Right forelimb (tissue), 1 donor: ENCODE measurements at regions not wholly inside any gene's neighbourhood (a gene's known extent, or its start where the extent isn't known, plus 50 kb on each side); places are given as distances from the start of the nearest gene placed in this dataset.
"Not testable (repeated sequence)": the region's sequence is repeated elsewhere in the genome, so short reads cannot be mapped to it uniquely, and the experiment has no call there.

Experiments used
- DNase-seq: peaks from one replicate; pipeline ENCODE4 v3.0.0-alpha.2; 2018

DNA sequence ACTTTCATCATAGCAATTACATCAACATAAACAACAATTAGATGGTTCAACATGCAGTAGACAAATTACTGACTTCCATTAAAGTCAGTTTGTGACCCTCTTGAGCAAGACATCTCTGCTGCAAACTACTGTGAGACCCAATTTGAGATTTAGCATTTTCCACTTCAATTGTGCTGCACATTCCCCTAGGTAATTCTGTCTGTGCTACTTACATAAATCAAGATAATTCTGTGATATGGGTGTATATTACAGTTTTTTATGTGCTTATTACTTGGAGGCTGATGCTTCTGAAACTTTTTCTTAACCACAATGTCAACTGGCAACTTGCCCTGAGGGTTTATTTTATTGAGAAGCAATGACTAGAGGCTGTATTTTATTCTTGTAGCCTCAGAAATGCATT, 1714.4 kb downstream of the OLFM4 start:
- DNase-seq = no peak

DNA sequence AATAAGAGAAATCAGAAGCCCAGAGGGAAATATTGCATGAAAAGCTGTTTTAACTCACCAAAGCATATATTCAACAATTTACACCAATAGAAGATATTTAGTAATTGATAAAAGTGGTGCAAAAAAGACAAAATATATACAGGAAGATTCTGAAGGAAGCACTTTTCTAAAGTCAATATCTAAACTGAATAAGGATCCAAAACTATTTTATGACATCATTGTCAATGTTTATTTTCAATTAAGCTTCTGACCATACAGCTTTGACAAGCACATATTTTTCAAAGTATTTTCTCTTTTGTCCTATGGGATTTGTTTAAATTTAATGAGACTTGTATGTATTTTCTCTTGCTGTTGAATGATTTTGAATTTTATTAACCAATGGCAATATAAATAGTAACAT, 1716.1 kb downstream of the OLFM4 start:
- no peak for DNase-seq

DNA sequence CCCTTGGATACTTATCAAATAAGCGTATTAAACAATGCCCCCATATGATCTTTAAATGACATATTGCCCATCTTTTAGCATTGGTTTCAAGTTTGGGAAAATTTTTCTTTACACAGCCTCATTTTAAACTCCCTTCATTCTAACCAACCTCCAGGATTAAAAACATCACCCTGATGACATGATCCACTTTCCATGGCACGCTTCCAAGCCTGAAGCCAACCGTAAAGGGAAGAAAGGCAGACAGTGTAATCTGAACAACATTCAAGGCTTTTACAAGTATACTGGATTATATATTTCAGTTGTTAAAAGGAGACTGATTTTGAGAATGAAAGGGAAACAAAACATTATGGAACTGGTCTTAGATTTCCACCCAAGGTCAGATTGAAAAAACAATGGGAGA, 1721.9 kb downstream of the OLFM4 start:
- no peak for DNase-seq

DNA sequence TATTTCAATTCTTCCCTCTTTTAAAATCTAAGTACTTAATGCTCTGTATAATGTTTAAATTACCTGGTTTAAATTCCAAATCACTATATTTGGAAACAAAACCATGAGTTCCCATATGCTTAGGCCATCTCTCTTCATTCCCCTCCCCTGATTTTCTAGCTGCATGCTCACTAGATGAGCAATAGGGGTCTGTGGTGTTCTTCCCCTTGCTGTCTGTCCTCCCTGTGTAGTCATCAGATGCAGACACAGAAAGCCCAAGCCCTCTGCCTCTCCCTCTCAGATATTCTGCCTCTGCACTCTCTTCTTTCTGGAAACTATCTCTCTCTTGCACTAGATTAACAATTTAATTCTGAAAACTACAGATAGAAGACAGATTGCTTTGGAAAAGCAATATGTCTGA, 1730.2 kb downstream of the OLFM4 start:
- no peak for DNase-seq

DNA sequence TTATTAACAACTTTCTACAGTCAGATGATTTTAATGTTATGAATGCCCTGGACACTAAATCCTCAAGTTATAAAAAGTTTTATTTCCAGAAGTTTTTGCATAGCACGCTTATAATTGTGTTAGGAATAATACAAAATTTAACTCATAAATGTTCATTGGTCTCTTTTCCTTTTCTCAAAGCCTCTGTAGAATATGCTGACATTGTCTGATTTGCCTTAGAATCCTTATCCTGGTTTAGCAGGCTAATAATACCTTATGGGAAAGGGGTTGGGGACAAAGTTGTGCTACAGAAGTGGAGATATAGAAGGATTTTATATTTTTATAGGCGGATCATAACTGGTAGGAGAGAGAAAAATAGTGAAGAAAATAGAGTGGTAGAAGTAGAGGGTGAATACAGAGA, 1739.6 kb downstream of the OLFM4 start:
- DNase-seq = no peak

DNA sequence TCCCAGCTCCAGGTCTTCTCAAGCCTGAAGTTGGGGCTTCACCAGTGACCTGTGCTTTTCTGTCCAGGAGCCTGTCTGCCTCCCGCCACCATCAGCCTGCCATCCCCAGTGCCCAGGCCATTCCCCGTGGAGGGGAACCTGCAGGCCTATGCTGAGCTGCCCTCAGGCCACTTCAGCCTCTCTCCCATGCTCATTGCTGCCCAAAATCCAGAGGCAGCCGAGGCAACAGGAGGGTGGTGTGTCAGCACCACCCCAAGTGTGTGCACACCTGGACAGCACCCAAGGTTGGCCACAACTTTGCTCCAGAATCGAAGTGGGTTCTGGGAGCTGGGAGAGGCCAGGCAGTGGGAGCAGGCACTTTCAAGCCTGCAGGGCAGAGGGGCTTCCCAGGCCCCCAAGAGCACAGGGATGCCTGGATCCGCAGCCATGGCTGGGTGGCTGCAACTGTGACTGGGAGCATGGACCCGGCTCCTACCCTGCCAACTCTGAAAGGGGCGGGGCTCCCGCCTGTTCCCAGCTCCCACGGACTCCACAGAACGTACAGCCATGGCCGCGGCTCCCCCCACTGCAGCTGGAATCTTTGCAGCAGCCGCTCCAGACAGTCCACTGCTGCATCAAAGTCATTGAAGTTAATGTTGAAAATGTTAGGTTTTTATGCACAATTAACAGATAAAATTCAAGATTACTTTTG, 1747.0 kb downstream of the OLFM4 start:
- DNase-seq = no peak

DNA sequence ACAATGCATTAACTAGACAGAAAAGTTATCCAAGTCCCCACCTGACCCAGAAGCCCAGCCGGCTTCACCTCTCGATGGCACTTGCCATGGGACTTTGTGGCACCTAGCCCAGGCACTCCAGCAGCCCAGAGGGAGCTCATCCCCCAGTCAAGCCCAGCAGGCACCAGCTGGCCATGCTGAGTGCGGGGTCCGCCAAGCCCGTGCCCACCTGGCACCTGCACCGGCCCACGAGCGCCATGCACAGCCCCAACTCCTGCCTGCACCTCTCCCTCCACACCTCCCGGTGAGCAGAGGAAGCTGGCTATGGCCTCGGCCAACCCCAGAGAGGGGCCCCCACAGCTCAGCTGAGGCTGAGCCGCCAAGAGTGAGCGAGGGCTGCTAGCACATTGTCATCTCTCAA, 1759.1 kb downstream of the OLFM4 start:
- DNase-seq = no peak

DNA sequence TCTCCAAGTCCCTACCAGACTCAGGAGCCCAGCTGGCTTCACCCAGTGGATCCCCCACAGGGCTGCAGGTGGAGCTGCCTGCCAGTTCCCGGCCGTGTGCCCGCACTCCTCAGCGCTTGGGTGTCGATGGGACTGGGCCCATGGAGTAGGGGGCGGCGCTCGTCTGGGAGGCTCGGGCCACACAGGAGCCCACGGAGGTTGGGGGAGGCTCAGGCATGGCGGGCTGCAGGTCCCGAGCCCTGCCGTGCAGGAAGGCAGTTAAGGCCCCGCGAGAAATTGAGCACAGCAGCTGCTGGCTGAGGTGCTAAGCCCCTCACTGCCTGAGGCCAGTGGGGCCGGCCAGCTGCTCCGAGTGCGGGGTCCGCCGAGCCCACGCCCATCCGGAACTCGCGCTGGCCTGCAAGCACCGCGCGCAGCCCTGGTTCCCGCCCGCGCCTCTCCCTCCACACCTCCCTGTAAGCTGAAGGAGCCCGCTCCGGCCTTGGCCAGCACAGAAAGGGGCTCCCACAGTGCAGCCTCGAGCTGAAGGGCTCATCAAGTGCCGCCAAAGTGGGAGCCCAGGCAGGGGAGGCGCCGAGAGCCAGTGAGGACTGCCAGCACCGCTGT, 1771.1 kb downstream of the OLFM4 start:
- no peak for DNase-seq

DNA sequence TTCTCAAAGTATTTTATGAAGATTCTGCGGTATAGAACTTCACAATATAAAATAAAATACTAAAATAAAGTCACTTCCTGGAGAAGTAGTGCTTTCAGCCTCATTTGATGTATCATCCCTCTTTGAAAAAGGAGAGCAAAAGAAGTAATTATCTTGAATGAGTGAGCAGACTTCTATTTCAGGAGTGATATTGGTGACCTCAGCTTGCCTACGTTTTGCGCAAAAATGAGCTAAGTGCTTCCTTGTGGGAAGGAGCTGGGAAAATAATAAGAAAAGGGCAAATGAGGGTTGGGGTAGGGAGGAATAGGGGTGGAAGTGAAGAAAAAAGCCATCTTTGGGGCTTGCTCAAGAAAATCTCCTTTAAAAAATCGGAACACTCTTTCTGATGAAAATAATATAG, 1773.6 kb downstream of the OLFM4 start:
- no peak for DNase-seq

DNA sequence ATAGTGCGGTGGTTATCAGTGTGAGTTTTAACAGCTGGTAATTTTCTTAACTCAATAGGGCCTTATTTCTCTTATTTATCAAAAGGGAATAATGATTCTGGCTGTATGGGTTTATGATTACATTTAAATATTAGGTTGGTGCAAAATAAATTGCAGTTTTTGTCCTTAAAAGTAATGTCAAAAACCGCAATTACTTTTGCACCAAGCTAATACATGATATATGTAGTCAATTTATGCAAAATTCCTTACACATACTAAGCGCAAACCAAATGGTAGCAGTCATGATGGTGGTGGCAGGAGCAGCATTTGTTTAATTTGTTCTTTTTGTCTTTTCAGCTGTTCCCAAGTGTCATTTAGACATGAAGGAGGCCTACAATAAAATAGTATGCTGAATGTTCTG, 1777.1 kb downstream of the OLFM4 start:
- no peak for DNase-seq

DNA sequence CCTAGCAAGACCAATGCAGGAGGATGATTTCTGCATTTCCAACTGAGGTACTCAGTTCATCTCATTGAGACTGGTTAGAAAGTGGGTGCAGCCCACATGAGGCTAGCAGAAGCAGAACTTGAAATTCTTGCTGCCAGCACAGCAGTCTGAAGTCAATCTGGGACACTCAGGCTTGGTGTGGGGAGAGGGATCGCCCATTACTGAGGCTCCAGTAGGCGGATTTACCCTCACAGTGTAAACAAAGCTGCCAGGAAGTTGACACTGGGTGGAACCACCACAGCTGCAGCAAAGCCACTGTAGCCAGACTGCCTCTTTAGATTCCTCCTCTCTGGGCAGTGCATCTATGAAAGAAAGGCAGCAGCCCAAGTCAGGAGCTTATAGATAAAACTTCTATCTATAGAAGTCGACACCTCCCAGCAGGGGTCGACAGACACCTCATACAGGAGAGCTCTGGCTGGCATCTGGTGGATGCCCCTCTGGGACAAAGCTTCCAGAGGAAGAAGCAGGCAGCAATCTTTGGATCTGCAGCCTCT, 1793.4 kb downstream of the OLFM4 start:
- DNase-seq = not testable (repeated sequence)

DNA sequence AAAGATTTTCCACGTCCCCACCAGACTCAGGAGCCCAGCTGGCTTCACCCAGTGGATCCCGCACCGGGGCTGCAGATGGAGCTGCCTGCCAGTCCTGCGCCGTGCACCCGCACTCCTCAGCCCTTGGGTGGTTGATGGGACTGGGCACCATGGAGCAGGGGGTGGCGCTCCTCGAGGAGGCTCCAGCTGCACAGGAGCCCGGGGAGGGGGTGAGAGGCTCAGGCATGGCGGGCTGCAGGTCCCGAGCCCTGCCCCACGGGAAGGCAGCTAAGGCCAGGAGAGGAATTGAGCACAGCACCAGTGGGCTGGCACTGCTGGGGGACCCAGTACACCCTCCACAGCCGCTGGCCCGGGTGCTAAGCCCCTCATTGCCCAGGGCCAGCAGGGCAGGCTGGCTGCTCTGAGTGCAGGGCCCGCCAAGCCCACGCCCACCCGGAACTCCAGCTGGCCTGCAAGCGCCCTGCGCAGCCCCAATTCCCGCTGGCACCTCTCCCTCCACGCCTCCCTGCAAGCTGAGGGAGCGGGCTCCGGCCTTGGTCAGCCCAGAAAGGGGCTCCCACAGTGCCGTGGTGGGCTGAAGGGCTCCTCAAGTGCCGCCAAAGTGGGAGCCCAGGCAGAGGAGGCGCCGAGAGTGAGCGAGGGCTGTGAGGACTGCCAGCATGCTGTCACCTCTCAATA, 1800.9 kb downstream of the OLFM4 start:
- not testable (repeated sequence) for DNase-seq

DNA sequence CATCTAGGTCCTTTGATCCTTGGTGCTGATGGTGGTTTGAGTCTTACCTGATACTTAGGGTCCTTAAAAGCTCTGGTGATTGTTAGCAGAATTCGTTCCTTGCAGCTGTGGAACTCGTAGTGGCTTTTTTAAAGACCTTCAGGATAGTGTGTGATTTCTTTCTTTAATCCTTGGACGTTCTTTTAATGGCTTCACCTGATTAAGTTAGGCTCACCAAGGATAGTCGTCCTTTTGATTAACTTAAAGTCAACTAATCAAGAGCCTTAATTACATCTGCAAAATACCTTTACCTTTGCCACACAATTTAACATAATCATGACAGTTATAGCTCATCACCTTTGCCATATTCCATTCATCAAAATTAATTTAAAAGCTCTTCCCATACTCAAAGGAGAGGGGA, 1807.7 kb downstream of the OLFM4 start:
- no peak for DNase-seq

DNA sequence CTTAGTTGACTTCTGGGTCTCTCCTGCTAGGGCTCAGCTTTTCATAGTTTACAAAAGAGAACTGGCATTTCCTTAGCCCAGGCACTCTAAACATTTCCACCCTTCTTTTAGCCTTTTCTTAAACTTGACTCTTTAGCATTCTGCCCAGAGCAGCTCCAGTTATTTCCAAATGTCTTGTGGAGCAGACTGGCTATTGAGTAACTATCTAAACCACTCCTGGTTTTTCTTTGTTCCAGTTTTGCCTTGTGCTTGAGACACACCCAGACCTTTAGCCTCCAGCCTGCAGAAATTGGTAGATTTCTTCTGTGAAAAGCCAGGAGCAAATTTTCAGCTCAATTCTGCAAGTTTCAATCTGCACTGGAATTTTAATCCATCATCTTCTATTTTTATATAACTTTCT, 1813.1 kb downstream of the OLFM4 start:
- no peak for DNase-seq

DNA sequence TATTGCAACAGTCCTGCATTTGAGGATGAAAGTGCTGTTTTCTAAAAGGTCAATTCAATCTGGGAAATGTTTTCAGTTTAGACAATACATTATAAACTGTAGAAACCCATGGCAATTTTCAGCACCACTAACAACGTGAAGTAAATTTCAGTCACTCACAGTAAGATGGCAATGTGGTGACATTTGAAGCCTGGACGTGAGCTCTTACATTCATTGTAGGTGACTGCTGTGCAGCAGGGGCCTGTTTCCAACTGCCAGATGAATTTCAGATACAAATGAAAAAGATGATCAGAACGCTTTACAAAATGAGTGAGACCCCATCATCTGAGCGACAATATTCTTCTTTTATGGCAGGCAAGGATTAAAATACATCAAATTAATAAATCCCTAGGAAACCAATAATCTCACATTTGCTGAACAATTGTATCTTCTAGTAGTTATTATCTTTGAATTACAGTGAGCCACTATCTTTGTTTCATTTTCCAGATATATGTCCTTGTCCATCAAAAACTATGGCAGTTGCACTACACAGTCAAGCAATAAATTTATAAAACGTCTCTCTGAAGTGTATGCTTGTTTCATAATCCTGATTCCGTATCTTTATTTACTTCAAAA, 1816.8 kb downstream of the OLFM4 start:
- no peak for DNase-seq

DNA sequence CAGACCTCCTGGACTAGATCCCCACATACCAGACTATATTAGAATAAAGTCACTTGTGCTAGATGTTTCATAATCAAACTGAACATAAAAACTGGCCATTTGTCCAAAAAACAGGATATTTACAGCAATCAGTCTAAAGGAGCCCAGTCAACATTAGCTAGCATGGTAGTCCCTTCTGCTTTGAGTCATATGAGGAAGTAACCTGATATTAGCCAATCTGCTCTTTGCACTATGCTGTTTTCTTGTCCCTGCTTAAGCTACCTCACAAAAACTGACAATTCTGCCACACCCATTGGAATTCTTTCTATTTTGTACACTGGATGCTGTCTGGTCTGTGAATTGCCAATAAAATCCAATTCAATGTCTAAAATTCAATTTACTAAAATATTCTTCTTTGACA, 1824.2 kb downstream of the OLFM4 start:
- no peak for DNase-seq

DNA sequence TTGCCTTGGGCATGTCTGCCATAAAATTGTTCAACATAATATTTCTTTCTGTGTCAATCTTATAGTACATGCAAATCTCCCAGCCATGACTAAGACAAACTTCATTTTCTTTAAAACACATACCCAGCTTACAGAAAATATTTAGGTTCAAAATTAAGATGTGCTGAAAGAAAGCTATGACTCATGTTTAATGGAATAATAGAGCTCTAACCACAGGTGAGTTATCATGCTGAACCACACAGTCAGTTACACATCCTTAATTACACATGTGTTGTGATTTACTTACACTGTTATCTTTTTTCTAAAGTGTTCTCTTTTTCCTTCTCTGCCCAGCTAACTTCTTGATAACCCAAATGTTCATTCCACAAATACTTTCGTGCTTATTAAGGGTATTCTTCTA, 1831.2 kb downstream of the OLFM4 start:
- DNase-seq = no peak

DNA sequence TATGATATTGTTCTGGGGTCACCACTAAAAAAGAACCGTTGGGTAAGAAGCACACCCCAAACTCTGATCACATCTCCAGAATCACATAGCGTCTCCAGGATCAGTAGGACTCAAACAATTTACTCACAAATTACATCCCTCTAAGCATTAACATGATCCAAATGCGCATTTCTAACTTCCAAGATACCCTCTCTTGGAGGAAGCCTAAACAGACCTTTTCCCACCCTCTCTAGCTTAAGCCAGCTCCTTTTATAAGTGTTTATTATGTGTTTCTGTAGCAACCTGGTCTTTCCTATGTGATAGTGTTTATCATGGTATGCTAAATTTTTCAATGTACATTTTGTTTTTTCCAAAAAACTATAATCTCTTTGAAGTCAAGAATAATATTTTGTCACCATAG, 1846.5 kb downstream of the OLFM4 start:
- no peak for DNase-seq

DNA sequence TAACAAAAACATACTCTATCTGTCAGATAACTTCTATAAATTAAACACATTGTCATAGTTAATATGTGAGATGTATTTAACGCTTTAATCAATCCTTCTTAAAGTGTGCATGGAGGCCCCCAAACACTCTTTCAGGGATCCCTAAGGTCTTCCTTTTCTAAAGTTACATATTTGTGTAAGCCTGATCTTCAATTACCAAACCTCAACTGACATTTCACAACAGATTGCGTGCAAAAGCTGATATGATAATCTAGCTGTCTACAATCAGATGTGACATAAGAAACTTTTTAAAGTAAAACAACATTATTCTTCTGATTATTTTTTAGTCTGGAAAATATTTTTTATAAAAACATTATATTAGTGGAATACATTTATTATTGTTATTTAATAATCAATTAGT, 1850.4 kb downstream of the OLFM4 start:
- DNase-seq = no peak

DNA sequence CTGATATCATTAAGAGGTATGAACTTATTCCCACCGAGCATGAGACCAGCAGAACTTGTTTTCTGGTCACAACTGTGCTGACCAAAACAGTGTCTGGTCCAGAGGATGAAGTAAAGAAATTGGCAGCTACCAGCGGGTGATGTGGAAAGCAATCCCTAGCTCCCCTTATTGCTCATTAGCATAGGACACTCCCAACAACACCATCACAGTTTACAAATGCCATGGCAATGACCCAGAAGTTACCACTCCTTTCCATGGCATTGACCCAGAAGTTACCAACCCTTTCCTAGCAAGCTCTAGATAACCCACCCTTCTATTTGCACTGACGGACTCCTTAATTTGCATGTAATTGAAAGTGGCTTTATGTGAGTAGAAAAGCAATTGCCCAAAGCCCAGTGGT, 1856.1 kb downstream of the OLFM4 start:
- DNase-seq = no peak

DNA sequence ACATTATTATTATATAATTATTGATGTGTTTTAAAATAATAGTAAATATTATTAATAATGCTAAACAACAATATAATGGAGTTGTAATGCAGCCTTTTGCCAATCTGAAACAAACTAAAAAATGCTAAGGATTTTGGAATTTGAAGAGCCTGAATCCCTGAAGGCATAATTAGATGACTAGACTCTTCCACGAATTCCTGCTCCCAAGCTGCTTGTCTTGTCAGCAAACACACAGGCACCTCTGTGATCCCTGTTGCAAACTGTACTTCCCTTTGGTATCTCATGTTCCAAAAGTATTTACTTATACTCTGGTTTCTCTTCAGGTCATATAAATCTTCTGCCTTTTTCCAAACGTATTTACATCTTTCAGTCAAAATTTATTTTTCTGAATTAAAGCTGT, 1862.4 kb downstream of the OLFM4 start:
- DNase-seq = no peak

DNA sequence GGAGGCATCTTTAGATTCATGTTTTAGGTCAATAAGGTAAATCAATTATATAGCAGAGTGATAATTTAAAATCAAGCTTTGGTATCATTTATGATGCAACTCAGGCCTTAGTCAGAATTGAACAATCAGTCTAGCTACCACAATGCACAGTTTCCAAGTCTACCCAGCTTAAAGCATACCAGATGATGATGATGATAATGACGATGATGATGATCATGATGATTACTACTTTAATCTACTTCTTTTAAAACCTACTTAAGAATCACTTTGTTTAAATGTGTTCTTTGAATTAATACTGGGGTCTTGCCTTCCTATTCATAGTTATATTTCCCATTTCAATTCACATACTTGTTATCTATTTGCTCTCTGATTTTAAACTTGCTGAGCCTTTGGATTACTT, 1872.7 kb downstream of the OLFM4 start:
- no peak for DNase-seq

DNA sequence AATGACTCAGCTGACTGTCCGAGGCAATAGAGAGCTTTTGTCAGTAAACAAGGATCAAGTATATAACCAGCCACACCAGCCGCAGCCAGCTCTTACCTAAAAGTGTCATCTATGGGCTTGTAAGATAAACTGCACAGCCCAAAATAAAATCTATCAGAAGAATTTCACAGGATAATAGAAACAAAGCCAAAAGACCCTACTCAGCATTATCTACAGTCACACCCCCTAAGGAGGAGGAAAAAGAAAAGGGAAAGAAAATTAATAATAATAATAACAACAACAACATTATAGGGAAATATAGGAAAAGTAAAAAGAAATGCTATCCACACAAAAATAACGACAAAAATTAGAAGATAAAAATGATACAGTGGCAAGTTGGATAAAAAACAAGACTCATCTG, 1883.8 kb downstream of the OLFM4 start:
- no peak for DNase-seq

DNA sequence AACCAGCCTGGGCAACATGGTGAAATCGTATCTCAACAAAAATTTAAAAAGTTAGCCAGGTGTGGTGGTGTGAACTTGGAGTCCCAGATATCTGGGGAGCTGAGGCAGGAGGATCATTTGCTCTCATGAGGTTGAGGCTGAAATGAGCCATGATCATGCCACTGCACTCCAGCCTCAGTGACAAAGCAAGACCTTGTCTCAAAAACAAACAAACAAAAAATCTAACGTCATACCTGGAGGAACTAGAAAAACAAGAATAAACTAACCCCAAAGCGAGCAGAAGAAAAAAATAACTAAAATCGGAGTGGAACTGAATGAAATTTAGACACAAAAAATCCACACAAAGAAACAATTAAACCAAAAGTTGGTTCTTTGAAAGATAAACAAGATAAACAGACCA, 1885.1 kb downstream of the OLFM4 start:
- no peak for DNase-seq
